HEK293 (cell line): ENCODE measurements at regions not wholly inside any gene's neighbourhood (a gene's known extent, or its start where the extent isn't known, plus 50 kb on each side); places are given as distances from the start of the nearest gene placed in this dataset.

Source experiments
- CTCF ChIA-PET: fragments of 350-600 bp; formaldehyde crosslinking; extraction: SDS; loops from one replicate; lab custom pipeline; 2021; ENCODE audit warnings: antibody characterized with exemption; lab: Yijun Ruan, JAX
- POLR2A ChIA-PET: fragments of 300-600 bp; formaldehyde crosslinking; extraction: SDS; loops from one replicate; lab custom pipeline; 2020; ENCODE audit warnings: antibody characterized with exemption, inconsistent platforms; lab: Yijun Ruan, JAX
- H3K27ac ChIP-seq: fragments of 200-500 bp; sonication (Bioruptor generic); 2 replicates; pipeline ENCODE4 v1.5.1; 2014; ENCODE audit warnings: low read depth, low read length, control low read depth, inconsistent platforms; ENCODE audit errors: extremely low read depth
- H3K36me3 ChIP-seq, 2 experiments: fragments of 200-500 bp in 1 of 2; sonication (Bioruptor generic) in 1 of 2; 1 replicate in 1 of 2; 2 replicates in 1 of 2; pipeline ENCODE4 v1.5.1; 2014 to 2017; ENCODE audit warnings: inconsistent platforms in 2 of 2, low read length in 2 of 2; ENCODE audit not compliant: control insufficient read depth in 2 of 2, insufficient read depth in 1 of 2
- H3K4me1 ChIP-seq: fragments of 200-500 bp; sonication (Bioruptor generic); 2 replicates; pipeline ENCODE4 v1.5.1; 2014; ENCODE audit warnings: mild to moderate bottlenecking, low read length, inconsistent platforms; ENCODE audit not compliant: control insufficient read depth, insufficient read depth
- H3K4me3 ChIP-seq: 2 replicates; pipeline ENCODE4 v1.5.1; 2011; ENCODE audit warnings: low read depth, mild to moderate bottlenecking, control low read depth, low read length, moderate library complexity
- H3K9me3 ChIP-seq: fragments of 200-500 bp; sonication (Bioruptor generic); 2 replicates; pipeline ENCODE4 v1.5.1; 2014; ENCODE audit warnings: low read depth, low read length, inconsistent platforms; ENCODE audit not compliant: control insufficient read depth, insufficient read depth
- ZBTB21 ChIP-seq: fragments of 450-650 bp; formaldehyde crosslinking; IDR thresholded peaks from 2 replicates; pipeline ENCODE4 v1.5.1; 2017; ENCODE audit warnings: missing biosample characterization, missing genetic modification characterization
- ZFP41 ChIP-seq: fragments of 450-650 bp; formaldehyde crosslinking; IDR thresholded peaks from 2 replicates; pipeline ENCODE4 v1.5.1; 2016; ENCODE audit warnings: missing biosample characterization, missing genetic modification characterization, borderline replicate concordance
- ZNF10 ChIP-seq: fragments of 450-650 bp; formaldehyde crosslinking; IDR thresholded peaks from 2 replicates; pipeline ENCODE4 v1.5.1; 2017; ENCODE audit warnings: missing biosample characterization, missing genetic modification characterization
- ZNF302 ChIP-seq: fragments of 450-650 bp; formaldehyde crosslinking; IDR thresholded peaks from 2 replicates; pipeline ENCODE4 v1.5.1; 2016; ENCODE audit warnings: missing biosample characterization, missing genetic modification characterization, low read depth
- ZNF366 ChIP-seq: fragments of 450-650 bp; formaldehyde crosslinking; conservative IDR thresholded peaks from 2 replicates; pipeline ENCODE4 v1.5.1; 2016; ENCODE audit warnings: missing biosample characterization, missing genetic modification characterization
- ZNF391 ChIP-seq: fragments of 450-650 bp; formaldehyde crosslinking; IDR thresholded peaks from 2 replicates; pipeline ENCODE4 v1.5.1; 2016; ENCODE audit warnings: low read depth, missing biosample characterization, missing genetic modification characterization, borderline replicate concordance
- ZNF626 ChIP-seq: fragments of 450-650 bp; sonication (Bioruptor Pico); formaldehyde crosslinking; IDR thresholded peaks from 2 replicates; pipeline ENCODE4 v1.5.1; 2018; ENCODE audit warnings: missing biosample characterization, missing genetic modification characterization, inconsistent platforms
- ZNF654 ChIP-seq: fragments of 450-650 bp; formaldehyde crosslinking; IDR thresholded peaks from 2 replicates; pipeline ENCODE4 v1.5.1; 2016; ENCODE audit warnings: low read depth, missing biosample characterization, missing genetic modification characterization
- ZNF670 ChIP-seq: fragments of 450-650 bp; formaldehyde crosslinking; IDR thresholded peaks from 2 replicates; pipeline ENCODE4 v1.5.1; 2016; ENCODE audit warnings: missing biosample characterization, missing genetic modification characterization, low read depth
- ZNF785 ChIP-seq: fragments of 450-650 bp; formaldehyde crosslinking; IDR thresholded peaks from 2 replicates; pipeline ENCODE4 v1.5.1; 2016; ENCODE audit warnings: missing biosample characterization, missing genetic modification characterization
- ZNF843 ChIP-seq: fragments of 450-650 bp; formaldehyde crosslinking; IDR thresholded peaks from 2 replicates; pipeline ENCODE4 v1.5.1; 2016; ENCODE audit warnings: missing biosample characterization, missing genetic modification characterization
- ZSCAN30 ChIP-seq: fragments of 450-650 bp; IDR thresholded peaks from 2 replicates; pipeline ENCODE4 v1.5.1; 2018; ENCODE audit warnings: missing biosample characterization, mild to moderate bottlenecking, missing genetic modification characterization, moderate library complexity
- TF ChIP-seq, protein P1 (sequence below): fragments of 450-650 bp; formaldehyde crosslinking; IDR thresholded peaks from 2 replicates; pipeline ENCODE4 v1.5.1; 2017; ENCODE audit warnings: missing biosample characterization, mild to moderate bottlenecking, missing genetic modification characterization, moderate library complexity
- TF ChIP-seq, protein P2 (sequence below): fragments of 450-650 bp; formaldehyde crosslinking; IDR thresholded peaks from 2 replicates; pipeline ENCODE4 v1.5.1; 2016; ENCODE audit warnings: missing biosample characterization, missing genetic modification characterization
- TF ChIP-seq, protein P3 (sequence below): fragments of 450-650 bp; formaldehyde crosslinking; IDR thresholded peaks from 2 replicates; pipeline ENCODE4 v1.5.1; 2016; ENCODE audit warnings: missing biosample characterization, missing genetic modification characterization
- TF ChIP-seq, protein P4 (sequence below): fragments of 450-650 bp; formaldehyde crosslinking; IDR thresholded peaks from 2 replicates; pipeline ENCODE4 v1.5.1; 2016; ENCODE audit warnings: missing biosample characterization, missing genetic modification characterization

DNA sequence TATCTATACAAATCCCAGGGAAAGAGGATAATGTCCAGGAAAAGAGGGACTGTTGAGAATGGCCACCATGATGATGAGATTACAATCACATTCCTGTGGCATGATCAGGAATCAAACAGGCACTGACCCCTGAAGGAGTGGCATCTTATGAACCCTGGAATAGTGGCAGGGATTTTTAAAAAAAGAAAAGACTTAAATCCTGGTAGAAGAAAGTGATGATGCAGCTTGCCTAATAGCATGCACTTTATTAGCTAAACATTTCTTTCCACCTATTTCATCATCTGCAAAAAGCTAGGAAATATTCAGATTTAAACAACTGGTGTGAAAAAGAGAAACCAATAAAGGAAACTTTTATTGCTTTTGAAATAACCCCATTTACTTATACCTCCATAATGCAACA, 87.2 kb upstream of the FSHR start:
- H3K27ac ChIP-seq: no peak overlapping the region
- H3K4me3 ChIP-seq: no peak overlapping the region
- CTCF ChIA-PET: no interaction called here
- H3K4me1 ChIP-seq: no peaks in the 10 kb centered on the region
- no peaks in the 10 kb centered on the region for H3K36me3 ChIP-seq
- POLR2A ChIA-PET: no interaction called here
- H3K9me3 ChIP-seq: no peaks in the 10 kb centered on the region
- TF ChIP-seq, protein P1, sequence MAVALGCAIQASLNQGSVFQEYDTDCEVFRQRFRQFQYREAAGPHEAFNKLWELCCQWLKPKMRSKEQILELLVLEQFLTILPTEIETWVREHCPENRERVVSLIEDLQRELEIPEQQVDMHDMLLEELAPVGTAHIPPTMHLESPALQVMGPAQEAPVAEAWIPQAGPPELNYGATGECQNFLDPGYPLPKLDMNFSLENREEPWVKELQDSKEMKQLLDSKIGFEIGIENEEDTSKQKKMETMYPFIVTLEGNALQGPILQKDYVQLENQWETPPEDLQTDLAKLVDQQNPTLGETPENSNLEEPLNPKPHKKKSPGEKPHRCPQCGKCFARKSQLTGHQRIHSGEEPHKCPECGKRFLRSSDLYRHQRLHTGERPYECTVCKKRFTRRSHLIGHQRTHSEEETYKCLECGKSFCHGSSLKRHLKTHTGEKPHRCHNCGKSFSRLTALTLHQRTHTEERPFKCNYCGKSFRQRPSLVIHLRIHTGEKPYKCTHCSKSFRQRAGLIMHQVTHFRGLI (tag by site-specific recombination): no peak
- no peak for TF ChIP-seq ZSCAN30 (tag by site-specific recombination)

DNA sequence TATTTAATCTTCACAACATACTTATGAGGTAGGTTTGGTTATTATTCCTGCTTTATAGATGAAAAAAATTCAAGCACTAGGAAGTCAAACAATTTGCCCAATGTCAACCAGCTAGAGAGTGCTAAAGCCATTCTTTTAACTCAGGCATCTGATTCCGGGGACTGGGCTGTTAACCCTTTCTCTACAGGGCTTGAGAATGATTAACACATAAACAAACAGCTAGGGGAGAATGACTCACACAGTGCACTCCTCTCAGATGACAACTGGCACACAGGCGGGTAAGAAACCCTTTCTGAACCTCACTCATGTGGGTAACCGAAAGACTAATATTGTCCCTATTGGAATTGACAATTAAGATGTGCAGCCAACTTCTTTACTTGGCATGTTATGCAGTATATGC, 86.3 kb upstream of the FSHR start:
- no peaks in the 10 kb centered on the region for H3K36me3 ChIP-seq
- TF ChIP-seq ZNF654 (tag by site-specific recombination): no peak
- TF ChIP-seq, protein P2, sequence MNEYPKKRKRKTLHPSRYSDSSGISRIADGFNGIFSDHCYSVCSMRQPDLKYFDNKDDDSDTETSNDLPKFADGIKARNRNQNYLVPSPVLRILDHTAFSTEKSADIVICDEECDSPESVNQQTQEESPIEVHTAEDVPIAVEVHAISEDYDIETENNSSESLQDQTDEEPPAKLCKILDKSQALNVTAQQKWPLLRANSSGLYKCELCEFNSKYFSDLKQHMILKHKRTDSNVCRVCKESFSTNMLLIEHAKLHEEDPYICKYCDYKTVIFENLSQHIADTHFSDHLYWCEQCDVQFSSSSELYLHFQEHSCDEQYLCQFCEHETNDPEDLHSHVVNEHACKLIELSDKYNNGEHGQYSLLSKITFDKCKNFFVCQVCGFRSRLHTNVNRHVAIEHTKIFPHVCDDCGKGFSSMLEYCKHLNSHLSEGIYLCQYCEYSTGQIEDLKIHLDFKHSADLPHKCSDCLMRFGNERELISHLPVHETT (tag by site-specific recombination): no peak
- no peak for TF ChIP-seq ZNF391
- no peak for TF ChIP-seq ZNF670
- TF ChIP-seq ZNF626 (tag by site-specific recombination): no peak
- TF ChIP-seq ZNF10 (tag by site-specific recombination): no peak
- no peak for TF ChIP-seq ZNF785 (tag by site-specific recombination)
- TF ChIP-seq ZFP41 (tag by site-specific recombination): no peak
- no peak for TF ChIP-seq ZNF366 (tag by site-specific recombination)
- TF ChIP-seq ZNF302 (tag by site-specific recombination): no peak
- TF ChIP-seq, all 188 proteins: peak for 0
- Histone ChIP-seq H3K27ac (no peak overlapping the region), H3K9me3 (no peaks in the 10 kb centered on the region), H3K4me1 (no peaks in the 10 kb centered on the region), H3K4me3 (no peak overlapping the region)
- ChIA-PET CTCF (no interaction called here), POLR2A (no interaction called here)

DNA sequence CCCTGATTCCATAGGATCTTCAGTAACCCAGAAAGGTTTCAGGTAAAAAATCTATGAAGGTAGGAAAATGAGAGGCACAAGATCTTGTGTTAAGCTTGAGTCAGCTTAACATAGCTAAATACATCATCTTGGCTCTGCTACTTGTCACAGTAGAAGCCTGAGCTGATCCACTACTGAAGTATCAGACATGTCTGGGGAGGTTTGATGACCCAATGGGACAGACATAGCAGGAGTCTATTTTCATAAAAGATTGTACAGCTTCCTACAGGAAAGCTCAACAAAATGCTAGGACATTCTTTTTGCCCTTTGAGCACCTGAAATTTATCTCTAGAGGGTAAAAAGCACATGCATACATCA, 84.3 kb upstream of the FSHR start:
- no peaks in the 10 kb centered on the region for H3K4me1 ChIP-seq
- no peaks in the 10 kb centered on the region for H3K36me3 ChIP-seq
- no peak overlapping the region for H3K4me3 ChIP-seq
- CTCF ChIA-PET: interaction anchor here (0.6 kb wide), 2 partner anchors 9 to 56 kb away, joined by 3 to 4 read pairs; no protein-coding TSS in a partner anchor
- TF ChIP-seq, protein P3, sequence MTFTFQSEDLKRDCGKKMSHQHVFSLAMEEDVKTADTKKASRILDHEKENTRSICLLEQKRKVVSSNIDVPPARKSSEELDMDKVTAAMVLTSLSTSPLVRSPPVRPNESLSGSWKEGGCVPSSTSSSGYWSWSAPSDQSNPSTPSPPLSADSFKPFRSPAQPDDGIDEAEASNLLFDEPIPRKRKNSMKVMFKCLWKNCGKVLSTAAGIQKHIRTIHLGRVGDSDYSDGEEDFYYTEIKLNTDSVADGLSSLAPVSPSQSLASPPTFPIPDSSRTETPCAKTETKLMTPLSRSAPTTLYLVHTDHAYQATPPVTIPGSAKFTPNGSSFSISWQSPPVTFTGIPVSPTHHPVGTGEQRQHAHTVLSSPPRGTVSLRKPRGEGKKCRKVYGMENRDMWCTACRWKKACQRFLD (tag by site-specific recombination): no peak
- TF ChIP-seq ZNF843 (no peak), ZBTB21 (tag by site-specific recombination) (no peak)
- TF ChIP-seq, protein P4, sequence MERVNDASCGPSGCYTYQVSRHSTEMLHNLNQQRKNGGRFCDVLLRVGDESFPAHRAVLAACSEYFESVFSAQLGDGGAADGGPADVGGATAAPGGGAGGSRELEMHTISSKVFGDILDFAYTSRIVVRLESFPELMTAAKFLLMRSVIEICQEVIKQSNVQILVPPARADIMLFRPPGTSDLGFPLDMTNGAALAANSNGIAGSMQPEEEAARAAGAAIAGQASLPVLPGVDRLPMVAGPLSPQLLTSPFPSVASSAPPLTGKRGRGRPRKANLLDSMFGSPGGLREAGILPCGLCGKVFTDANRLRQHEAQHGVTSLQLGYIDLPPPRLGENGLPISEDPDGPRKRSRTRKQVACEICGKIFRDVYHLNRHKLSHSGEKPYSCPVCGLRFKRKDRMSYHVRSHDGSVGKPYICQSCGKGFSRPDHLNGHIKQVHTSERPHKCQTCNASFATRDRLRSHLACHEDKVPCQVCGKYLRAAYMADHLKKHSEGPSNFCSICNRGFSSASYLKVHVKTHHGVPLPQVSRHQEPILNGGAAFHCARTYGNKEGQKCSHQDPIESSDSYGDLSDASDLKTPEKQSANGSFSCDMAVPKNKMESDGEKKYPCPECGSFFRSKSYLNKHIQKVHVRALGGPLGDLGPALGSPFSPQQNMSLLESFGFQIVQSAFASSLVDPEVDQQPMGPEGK (tag by site-specific recombination): no peak
- TF ChIP-seq, all 188 proteins: peak for 0
- Histone ChIP-seq H3K9me3 (no peaks in the 10 kb centered on the region), H3K27ac (no peak overlapping the region)
- POLR2A ChIA-PET: no interaction called here
